ENCODE measurements at regions not wholly inside any gene's neighbourhood (a gene's known extent, or its start where the extent isn't known, plus 50 kb on each side); places are given as distances from the start of the nearest gene placed in this dataset.

DNA sequence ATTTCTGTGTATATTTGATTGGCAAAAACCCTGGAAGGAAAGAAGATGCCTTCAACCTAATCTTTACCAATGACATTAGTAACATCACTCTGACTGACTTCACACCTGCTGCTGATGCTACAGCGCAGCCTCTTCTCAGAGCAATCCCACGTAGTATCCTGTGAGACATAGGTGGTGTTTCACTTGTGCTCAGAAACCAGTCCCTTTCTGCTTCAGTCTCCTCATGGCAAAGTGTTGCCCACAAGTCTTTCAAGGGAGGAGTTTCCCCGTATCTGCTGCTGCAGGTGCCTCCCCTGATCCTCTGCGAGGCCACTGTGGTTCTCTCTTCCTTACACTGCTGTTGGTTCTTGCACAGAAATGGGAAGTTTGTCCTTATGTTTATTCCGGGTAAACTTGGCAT is 433.2 kb upstream of the TNP1 start:
- DNase-seq = no peak

DNA sequence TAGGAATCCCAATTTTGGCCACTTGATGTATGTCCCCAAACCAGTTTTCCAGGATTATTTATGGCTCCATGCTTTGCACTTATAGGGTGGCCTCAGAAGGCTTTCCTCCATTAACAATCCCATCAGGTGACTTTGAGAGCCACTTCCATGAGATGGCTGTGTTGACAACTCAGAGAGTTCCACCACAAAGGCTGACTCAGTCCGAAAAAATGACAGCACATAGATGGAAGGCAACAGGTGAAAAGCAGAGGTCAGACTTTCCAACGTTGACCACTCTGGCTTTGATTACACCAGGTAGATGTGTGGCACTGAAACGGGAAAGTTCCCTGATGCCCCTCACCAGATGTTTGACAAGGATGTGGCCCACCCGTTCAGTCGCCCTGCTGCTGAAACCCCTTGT is 431.4 kb upstream of the TNP1 start:
- no peak for DNase-seq

DNA sequence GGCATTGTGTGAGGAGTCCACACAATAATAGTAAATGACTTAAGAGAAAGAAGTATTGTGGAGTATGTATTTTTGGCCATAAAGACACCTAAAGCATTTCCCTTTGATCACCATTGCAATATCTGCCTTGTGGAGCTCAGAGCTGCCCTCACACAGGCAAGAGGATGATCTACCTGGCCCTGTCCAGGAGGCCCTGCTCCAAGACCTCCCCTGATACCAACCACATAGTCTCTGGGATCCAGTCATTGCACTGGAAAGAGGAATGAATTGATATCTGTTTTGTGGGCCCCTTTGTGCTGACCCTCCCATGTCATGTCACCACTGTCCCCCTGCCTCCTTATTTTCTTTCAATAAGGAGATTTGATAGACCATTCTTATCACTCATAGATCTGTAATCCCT is 430.6 kb upstream of the TNP1 start:
- DNase-seq = no peak

DNA sequence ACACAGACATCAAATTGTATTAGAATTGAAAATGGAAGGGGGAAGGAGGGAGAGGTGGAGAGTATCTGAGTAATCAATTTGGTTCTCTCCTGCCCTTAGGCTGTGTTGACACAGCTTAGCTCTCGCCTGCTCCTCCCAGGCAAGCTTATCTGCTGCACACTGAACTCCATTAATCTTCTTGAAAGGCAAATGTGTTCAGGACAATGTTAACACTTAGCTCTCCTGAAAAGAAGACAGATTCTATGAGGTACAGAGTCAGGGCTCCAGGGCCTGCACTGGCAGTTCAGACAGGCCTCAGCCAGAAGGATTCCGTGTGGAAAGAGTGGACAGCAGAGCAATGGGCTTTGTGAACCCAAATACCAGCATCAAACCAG is 430.0 kb upstream of the TNP1 start:
- no peak for DNase-seq

DNA sequence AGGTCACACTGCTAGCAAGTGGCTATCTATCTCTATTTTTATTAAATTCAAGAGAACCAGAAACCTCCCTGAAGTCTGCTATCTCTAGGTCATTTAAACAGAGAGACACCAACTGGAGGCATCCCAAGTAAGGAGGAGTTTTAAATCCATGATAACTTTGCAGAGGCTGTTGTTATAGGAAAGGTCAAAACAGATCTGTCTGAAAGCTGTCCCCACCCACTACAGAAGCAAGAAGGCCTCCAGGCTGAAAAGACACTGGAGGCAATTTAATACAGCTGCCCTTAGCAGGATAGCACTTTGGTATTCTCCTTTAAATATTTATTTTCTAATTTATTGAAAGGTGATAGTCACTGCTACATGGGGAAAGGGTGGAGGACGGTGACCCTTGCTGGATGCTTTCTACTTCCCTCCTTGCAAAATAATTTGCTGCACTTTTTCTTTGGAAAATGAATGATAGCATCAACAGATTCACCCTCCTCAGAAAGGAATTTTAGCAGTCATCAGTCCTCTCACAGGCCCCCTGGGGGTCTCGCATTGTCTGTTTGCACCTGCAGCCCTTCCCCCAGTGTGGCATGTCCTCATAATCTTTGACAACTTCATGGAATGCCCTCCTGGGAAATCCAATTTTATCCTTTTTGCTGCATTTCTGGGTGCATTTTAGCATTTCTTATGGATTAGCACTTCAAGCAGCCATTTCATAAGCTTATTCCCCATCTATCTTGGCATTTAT is 429.5 kb upstream of the TNP1 start:
- DNase-seq = no peak

DNA sequence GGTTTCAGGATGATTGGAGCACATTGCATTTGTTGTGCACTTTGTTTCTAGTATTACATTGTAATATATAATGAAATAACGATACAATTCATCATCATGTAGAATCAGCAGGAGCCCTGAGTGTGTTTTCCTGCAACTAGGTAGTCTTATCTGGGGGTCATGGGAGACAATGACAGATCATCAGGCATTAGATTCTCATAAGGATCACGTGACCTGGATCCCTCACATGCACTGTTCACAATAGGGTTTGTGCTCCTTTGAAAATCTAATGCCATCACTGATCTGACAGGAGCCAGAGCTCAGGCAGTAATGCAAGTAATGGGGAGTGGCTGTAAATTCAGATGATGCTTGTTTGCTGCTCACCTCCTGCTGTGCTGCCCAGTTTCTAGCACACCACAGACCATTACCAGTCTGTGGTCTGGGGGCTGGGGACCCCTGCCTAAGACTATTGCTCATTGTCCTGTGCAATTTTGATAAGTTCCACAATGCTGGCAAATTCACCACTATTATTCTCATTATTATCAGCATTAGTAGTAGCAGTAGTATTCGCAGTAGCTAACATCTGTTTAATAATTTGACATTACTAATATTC is 428.7 kb upstream of the TNP1 start:
- DNase-seq = no peak

DNA sequence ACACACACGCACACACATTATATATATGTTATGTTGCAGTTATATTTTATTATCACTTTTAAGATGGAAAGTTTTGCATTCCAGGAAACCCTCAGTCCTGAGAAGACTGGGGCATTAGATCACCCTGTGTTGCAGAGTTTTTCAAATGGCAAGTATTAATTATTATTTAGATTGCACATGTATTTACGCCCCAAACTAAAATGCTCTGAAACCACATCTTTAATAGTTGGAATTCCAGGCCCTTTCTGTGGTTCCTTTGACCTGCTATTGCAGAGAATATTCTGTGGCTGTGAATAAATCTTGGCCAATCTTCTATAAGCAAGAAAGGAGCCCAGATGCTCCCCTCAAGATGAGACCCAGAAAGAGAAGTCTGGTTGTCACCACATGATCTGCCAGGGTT is 427.0 kb upstream of the TNP1 start:
- DNase-seq = no peak

DNA sequence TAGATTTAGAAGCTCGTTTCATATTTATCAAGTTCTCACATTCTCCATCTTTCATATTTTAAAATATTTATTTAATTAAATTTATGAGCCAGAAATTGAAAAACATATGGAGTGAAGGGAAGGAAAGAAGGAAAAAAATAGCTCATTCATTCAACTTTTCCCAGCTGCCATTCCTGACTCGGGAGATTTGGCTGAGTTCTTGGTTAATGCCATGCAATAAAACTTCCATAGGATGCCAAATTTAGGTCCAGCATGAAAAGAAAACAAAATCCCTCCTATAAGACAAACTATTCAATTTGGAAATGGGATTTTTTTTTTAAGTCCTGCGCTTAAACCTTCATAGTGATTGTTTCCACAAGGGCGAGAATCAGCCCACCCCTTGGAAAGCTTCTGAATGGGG is 426.1 kb upstream of the TNP1 start:
- no peak for DNase-seq

DNA sequence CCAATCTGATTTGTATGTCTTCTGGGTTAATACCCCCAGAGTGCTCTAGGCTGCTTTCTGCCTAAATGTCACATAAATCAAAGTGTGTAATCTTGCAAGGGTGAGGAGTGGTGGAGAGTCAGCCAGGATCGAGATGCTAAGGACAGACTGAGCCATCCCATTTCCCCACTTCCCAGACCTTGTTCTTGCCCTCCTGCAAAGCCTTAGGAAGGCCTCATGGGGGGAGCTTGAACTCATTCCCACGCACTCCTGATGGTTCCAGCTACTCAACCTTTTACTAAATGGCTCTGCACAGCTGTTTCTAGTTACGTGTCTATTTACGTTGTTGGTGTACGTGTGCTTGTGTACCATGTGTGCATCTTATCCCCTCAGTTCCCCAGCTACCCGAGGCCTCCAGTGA is 423.6 kb upstream of the TNP1 start:
- no peak for DNase-seq

DNA sequence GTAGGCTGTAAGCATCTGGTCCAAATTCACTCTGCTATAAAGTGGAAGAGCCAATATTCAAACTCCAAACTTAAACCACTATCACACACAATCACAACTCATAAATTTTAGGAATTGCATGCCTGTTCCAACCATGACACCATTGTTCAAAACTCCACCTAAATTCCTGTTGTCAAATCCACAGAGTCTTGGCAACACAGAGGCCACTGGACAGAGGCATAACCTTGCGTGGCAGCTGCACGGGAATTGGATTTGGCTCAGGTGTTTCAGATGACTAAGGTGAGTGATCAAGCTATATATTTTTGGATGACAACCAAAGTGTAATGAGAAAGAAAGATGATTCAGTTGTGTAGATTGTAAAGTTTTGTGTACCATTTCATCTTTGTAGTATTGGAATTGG is 422.7 kb upstream of the TNP1 start:
- no peak for DNase-seq

DNA sequence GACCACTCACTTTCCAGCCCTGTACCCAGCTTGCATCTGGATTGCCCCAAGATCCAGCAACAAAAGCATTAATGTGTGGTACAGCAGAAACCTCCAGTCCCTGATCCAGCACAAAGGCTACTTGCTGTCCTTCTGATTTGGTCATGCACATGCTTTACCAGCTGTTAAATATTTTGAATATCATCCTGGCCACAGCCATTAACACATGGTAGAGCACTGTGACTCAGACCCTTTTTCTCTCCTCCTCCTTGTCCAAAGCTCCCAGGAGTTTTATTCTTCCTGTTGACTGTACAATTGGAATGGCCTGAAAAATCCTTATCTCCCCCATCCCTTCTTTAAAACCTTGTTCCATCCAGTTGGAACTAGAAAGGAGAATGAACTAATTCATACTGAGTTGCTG is 419.7 kb upstream of the TNP1 start:
- DNase-seq = no peak

DNA sequence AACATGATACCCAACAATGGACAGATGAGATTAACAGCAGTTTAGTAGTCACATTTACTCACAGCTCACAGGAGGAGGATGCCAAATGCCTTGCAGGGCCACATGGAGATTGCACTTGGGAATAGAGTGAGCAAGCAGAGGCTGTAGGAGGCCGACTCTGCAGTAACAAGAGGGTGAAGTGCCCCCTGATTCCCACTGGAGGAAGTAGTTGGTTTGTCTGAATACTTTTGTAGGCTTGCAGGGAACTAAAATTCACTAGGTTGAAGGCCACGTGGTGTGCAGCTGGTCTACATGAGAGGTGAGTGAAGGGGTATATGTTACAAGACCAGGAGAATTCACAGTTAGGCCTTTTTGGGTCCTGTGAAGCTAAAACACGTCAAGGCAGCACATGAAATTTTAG is 419.3 kb upstream of the TNP1 start:
- DNase-seq = no peak

DNA sequence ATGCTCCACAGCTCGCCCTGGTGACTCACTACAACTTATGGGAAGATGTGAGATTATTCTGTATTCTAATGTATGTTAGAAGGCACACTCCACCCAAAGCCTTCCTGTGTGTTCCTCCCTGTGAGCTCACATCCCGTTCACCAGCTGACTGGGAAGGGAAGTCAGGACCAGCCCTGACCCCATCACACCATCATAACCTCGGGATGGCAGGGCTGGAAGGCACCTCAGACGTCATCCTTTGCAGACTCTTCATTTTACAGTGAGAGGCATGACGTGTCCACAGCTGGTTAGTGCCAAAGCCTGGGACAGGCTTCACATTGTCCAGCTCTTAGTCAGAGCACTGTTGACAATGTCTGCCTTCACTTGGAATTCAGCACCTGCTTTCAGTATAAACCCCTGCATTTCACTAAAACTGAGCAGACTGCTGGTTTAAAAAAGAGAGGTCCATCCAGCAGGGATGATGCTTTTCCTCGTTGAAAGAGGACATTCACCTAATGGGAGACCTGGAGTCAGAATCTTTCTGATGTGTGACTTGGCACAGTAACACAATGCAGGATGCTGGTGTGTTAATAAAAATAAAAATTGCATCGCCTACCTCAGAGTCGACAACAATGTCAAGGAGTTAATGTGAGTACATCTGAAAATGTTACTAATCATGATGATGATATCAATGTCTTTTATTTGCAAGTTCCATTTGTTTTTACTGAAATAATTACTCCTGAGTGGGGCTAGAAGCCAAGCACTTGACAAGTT is 418.0 kb upstream of the TNP1 start:
- no peak for DNase-seq

DNA sequence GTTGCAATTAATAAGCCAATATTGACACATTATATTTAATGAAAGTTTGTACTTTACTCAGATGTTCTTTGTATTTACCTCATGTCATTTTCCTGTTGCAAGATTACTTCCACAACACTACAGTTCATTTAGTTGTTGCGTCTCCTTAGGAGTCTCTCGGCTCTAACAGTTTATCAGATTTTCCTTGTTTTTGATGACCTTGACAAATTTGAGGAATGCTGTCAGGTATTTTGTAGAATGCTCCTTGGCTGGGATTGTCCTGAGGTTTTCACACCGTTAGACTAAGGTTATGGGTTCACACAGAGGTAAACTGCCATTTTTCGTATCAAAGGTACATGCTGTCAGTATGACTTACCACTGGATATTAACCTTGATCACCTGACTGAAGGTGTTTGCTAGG is 416.6 kb upstream of the TNP1 start:
- DNase-seq = no peak

DNA sequence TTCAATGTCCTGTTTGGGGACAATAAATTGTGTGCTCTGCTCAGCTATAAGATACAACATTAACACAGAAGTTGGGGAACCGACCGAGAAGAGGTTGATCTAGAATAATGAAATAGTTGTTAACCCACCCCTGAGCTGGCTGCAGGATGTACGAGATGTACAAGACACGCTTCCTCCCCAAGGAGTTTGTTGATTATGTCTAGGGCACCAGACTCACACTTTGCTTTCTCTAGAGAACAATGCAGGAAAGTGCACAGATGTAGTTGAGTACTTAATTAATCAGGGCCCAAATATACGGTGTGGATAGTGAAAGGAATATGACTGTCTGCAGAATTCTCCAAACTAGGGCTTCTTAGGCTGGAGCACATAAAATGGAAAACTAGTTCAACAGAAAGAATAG is 415.2 kb upstream of the TNP1 start:
- no peak for DNase-seq

DNA sequence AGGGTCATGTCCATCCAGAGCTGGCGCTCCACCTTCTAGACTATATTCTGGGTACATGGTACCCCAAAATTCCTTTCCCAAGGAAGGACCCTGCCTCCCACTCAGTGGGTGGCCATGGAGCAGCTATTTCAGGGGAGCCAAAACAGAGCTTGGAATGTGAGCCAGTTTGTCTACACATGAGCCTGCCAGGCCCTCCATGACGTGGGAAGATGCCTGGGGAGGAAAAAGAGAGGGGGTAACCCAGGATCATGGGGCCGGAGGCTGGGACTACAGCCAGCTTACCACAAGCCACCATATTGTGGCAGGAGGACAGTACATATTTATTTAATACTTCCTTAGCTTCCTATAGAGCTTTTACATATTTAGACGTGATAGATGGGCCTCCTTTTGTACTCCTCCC is 414.7 kb upstream of the TNP1 start:
- no peak for DNase-seq

DNA sequence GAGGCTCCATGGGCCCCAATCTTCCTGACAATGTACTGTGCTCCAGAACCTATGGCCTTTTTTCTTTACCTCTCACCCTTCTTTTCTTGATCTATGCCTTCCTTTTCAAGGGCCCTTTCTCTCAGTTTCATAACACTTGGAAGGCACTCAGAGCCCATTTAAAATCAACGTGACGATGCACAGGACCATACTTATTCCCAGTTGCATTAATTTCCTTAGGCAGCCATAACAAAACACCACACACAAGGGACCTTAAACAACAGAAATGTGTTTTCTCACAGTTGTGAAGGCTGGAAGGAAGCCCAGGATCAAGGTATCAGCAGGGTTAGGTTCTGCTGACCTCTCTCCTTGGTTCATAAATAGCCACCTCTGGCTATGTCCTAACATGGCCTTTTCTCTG is 414.0 kb upstream of the TNP1 start:
- no peak for DNase-seq

DNA sequence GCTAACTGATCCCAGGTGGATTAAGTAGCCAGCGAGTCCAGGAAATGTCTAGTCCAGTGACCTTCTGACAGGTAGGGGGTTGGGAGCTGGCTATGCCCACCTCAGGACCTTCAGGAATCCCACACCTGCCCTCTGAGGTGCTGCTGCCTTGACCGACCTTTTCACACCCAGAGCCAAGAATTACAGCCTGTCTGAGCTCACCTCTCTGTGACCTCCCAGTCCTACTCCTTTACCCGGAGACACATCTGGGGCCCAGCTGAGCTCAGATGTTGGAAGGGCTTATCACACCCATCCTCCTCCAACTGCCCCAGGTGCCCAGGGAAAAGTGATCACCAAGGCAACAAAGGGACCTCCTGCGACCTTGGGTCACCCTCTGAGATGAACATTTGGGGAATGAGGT is 413.3 kb upstream of the TNP1 start:
- DNase-seq = no peak

DNA sequence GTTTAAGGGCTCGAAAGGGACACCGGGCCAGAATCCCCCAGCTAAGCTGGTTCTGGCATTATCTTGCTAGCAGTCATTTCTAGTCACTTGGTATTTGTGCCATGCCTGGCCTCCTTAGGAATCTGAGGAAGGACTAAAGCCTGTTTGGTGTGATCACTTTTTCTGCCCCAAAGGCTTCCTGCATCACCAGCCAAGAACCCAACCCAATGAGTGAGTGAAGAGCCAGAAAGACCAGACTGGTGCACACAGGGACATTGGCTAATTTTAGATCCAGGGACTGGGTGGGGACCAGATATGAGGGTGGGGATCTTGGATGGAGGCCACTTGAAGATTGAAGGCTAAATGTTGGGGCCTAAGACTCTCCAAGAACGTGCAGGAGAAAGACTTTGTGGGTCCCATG is 411.9 kb upstream of the TNP1 start:
- no peak for DNase-seq

DNA sequence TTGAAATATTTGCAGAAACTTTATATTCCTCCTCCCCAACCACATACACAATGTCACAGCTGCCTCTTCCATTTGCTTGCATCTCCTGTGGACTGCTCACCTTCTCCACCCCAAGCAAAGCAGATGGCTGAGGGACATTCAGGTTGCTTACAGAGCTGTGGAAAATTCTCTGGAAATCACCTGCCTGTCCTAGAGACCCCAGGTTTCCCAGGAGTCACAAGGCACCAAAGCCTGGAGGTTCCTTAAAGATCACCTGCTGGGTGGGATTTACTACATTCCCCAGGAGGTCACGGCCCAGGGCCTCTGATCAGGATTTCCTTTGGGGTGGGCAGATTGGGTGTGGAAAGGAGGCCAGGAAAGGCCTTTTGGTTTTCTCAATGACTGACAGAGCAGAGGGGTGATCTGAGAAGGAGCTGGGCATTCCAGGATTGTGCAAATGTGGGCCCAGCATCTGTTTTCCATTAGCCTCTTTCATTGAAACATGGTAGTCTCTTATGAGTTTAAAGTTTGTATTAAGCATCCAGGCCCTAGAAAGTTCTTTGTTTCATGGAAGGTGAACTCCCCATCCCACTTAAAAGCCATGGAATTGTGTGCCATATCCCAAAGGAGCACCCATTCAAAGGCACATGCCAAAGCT is 410.7 kb upstream of the TNP1 start:
- no peak for DNase-seq

DNA sequence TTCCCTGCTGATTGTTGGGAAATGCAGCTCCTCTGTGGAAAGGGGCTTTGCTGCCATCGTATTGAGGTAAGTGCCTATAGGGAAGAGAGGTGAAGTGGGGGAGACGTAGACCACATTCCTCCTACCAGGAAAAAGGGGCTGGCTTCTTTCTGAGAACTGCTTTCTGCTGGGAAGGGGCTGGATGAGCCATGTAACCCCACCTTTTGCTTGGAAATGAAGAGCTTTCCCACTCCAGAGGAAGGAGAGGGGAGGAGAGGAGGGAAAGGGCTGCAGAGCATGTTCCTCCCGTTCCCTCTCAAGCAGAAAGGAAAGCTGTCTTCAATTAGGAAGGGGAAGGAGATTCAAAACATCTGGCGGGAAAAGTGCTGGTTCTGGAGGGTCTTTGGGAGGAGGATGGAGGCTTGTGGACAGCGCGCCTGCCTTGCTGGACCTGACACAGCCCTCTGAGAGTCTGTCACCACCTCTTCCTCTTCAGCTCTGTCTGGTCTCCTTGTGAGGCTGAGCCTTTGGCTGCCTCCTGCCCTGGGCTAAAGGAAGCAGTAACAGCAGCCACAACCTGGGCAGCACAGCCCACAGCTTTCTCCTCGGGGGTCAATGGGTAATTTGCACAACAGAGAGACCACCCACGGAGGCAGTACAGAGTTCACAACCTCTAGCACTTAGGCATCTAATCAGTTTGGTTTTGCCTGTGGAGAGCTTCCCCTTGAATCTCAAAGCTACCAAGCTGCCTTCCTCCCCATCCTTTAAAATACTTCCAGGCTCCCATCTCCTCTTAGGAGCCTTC is 410.0 kb upstream of the TNP1 start:
- DNase-seq = no peak

DNA sequence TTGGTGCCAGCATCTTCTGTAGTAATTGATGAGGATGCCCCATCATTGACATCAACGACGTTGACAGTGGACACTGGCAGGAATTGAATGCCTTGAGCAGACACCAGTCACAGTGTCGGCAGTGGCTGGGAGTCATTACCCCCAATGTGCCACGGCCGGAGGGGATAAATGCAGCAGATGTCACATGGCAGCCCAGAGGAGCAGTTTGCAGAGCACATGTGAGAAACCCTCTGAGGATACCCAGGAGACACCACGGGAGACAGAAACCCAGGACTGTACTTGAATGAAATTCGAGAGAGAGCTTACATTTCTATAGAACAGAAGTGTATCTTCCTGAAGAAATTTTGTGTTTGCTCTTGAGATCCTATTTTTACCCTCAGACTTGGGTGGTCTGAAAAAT is 409.1 kb upstream of the TNP1 start:
- no peak for DNase-seq

DNA sequence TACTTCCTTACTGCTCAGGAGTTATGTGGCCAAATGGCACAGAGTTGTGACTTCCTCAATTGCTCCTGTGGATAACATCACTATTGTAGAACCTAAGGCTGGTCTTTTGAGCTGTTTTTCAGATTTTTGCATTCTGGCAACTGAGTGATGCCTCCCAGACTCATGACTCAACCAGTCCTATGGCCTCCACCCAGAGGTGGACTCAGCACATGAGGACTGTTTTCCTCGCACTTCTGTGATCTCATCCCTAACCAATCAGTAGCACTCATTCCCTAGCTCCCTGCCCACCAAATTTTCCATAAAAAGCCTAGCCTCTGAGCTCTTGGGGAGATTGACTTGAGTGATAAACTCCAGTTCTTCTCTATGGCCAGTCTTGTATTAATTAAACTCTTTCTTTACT is 407.9 kb upstream of the TNP1 start:
- no peak for DNase-seq

All from hindlimb muscle (tissue), 1 donor.